ENCODE measurements at regions not wholly inside any gene's neighbourhood (a gene's known extent, or its start where the extent isn't known, plus 50 kb on each side); places are given as distances from the start of the nearest gene placed in this dataset.

GRCh38 chr9:79799691-79800335, 228.0 kb downstream of the TLE4 start:
- intact Hi-C loops (cut with micrococcal nuclease) (loop anchor here (2.0 to 10.0 kb wide), 3 partner anchors 135 to 357 kb away; partner anchors contain the start of gene TLE4), dilution Hi-C loops (cut with MboI; ENCODE audit: extremely low pct_ligation_motif_present, low sequenced_read_pairs) (no loop called here)
- DNase-seq (ENCODE audit: low read depth, low spot score) (peak; percentile 86), FAIRE-seq (no peak)
- H3K79me2 ChIP-seq (ENCODE audit: control insufficient read depth, insufficient read depth, low read length), result no peaks in the 10 kb centered on the region
- no peaks in the 10 kb centered on the region for H3K9me3 ChIP-seq (replicated peaks; ENCODE audit: control insufficient read depth, insufficient read depth, low read length)
- H3K27ac ChIP-seq (ENCODE audit: insufficient read depth, low read depth, low read length), result no peak overlapping the region
- H3K4me2 ChIP-seq (ENCODE audit: insufficient read depth, low read length), result no peak overlapping the region
- no peak overlapping the region for H3K4me3 ChIP-seq (replicated peaks in 1 of 3; ENCODE audit: insufficient read depth in 1 of 3, low read depth in 1 of 3, low read length in 3 of 3)
- peaks cover 17% of the 10 kb centered on the region for H3K4me1 ChIP-seq (ENCODE audit: control insufficient read depth, extremely low read depth, insufficient read depth, low read length)
- H3K36me3 ChIP-seq (ENCODE audit: control insufficient read depth in 2 of 2, extremely low read depth in 1 of 2, insufficient read depth in 2 of 2, low read length in 2 of 2), result no peaks in the 10 kb centered on the region
- H3K9me1 ChIP-seq (replicated peaks; ENCODE audit: control insufficient read depth, extremely low read depth, insufficient read depth, low read length), result no peaks in the 10 kb centered on the region
- H3K9ac ChIP-seq (replicated peaks; ENCODE audit: extremely low read depth, insufficient read depth, low read length), result no peak overlapping the region
- ChIA-PET CTCF (interaction anchor here (1.1 kb wide), 1 partner anchor 14 kb away, joined by 3 read pairs; no protein-coding TSS in a partner anchor), POLR2A (no interaction called here)
- no TSS peak for BruUV-seq (replicated peaks)
- no peaks in the 10 kb centered on the region for H4K20me1 ChIP-seq (replicated peaks; ENCODE audit: control insufficient read depth, extremely low read depth, insufficient read depth, low read length)
- H2AFZ ChIP-seq (ENCODE audit: low read depth, low read length), result no peak overlapping the region
- TF ChIP-seq MAX (IDR thresholded peaks at IDR 0.05; ENCODE audit: insufficient read depth, insufficient read length), result no peak
- TF ChIP-seq FOS (IDR thresholded peaks at IDR 0.05; ENCODE audit: borderline replicate concordance, insufficient read depth, low read length), result no peak
- TF ChIP-seq CTCF (IDR thresholded peaks at IDR 0.05; ENCODE audit: extremely low read depth in 1 of 2, insufficient read depth in 1 of 2, low read depth in 1 of 2, low read length in 2 of 2), result no peak
- TF ChIP-seq EZH2 (IDR thresholded peaks at IDR 0.05; ENCODE audit: borderline replicate concordance, low read depth, low read length, severe bottlenecking), result no peak
- TF ChIP-seq POLR2AphosphoS5 (IDR thresholded peaks at IDR 0.05; ENCODE audit: insufficient read depth, low read depth, low read length), result no peak
- no peak for TF ChIP-seq JUN (IDR thresholded peaks at IDR 0.05; ENCODE audit: borderline replicate concordance, insufficient read depth, insufficient read length, low read depth)
- TF ChIP-seq MYC (IDR thresholded peaks at IDR 0.05; ENCODE audit: low read depth, low read length), result no peak
- TF ChIP-seq GATA2 (IDR thresholded peaks at IDR 0.05; ENCODE audit: insufficient read depth, insufficient read length, low read depth, low read length), result no peak
- TF ChIP-seq POLR2A (IDR thresholded peaks at IDR 0.05; ENCODE audit: low read depth, low read length), result no peak
- no peaks in the 10 kb centered on the region for H3K27me3 ChIP-seq (ENCODE audit: control insufficient read depth in 2 of 2, insufficient read depth in 2 of 2, low read length in 2 of 2)
